NCI-H69 (cell line): ENCODE measurements at regions not wholly inside any gene's neighbourhood (a gene's known extent, or its start where the extent isn't known, plus 50 kb on each side); places are given as distances from the start of the nearest gene placed in this dataset.

Experiments used
- DNase-seq: peaks from one replicate; lab custom pipeline; 2025; lab: John Stamatoyannopoulos, UW

GRCh38 chr2:143954186-143954585, 565.7 kb downstream of the ZEB2 start:
- no peak for DNase-seq

GRCh38 chr2:143953451-143954030, 566.4 kb downstream of the ZEB2 start:
- DNase-seq = no peak

- DNase-seq = no peak
These were observed 567.4 kb downstream of the ZEB2 start for GRCh38 chr2:143952536-143952935.

DNA sequence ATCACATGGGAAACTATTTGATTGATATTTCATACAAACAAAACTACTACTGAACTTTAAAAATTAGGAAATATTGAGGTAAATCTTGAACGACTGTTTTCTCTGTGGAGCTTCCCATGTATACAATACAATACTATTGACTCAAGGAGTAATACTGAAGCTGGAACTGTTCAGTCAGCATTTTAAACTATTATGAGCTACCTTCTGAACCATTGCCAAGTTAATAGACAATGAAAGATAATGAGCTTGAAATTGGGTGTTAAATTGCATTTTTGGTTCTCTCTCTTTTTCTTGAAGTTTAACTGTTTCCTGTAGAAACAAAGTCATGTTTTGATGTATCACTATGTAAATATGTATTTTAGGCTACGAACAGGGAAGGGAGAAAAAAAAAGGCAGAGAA, 569.2 kb downstream of the ZEB2 start:
- peak; percentile 18 for DNase-seq

- no peak for DNase-seq
These were observed 570.6 kb downstream of the ZEB2 start for GRCh38 chr2:143949121-143949848.

- DNase-seq = no peak
These were observed 571.2 kb downstream of the ZEB2 start for GRCh38 chr2:143948710-143949109.

- DNase-seq = no peak
These were observed 573.2 kb downstream of the ZEB2 start for GRCh38 chr2:143946436-143947391.

DNA sequence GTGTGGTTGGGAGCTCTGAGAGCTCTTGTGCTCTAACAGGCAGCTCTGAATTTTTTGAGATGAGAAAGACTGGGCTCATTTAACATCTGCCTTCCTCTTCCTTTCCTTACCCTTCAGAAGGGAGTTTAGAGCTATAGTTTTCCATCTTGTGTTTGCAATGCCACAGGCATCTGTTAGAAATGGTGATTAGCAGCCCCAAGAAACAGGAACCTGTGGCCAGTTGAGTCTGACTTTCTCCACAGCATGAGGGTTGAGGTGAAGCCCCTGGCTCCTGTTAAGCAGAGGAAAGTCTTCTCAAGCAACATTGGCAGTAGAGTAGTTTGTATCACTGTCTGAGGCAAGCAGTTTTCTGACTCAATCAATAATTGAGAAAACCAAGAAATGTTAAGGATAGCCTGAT, 577.4 kb downstream of the ZEB2 start:
- DNase-seq = no peak

- DNase-seq = no peak
These were observed 579.2 kb downstream of the ZEB2 start for GRCh38 chr2:143940720-143941119.

GRCh38 chr2:143939626-143940330, 580.1 kb downstream of the ZEB2 start:
- DNase-seq = peak; percentile 1

DNA sequence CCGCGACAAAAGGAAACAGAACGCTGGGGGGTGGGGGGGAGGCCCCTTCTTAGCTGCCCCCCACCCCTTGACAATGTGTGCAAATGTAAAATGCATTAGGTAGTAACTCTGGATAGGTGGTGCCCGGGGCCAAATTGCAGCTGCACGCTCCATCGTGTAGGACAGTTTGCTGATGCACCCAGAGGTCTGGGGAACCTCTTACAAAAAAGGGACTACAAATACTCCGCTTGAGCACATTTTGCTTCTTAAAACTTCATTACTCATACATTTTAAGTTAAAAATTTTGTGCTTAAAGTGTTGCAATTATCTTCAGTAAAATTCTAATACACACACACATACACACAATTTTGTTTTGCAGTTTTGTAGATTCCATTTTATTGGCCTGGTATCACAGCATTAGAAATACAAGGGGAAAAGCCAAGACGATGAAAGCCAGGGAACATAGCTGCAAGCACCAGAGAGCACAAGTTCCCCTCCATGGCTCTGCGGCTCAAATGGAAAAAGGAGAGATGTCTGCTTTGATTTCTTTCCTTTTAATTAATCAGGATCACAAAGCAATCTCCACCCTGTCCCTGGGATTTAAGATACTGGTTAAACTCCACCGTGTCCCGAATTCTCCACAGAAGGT, 582.1 kb downstream of the ZEB2 start:
- DNase-seq = peak; percentile 28

- DNase-seq = peak; percentile 65
These were observed 582.8 kb downstream of the ZEB2 start for GRCh38 chr2:143936848-143937722.

DNA sequence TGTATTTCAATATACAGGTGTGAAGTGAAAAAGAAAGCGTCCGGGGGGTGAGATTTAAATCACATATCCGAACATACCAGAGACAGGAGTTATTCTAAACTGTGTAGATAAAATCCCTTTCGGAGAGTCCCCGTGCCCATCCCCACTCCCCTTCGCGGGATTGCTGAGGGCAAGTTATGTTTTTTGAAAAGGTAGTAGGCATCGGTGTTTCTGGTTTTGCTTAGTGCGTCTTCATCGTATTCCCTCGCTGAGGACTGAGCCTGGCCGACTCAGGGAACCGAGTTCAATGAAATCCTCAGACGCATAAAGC, 583.4 kb downstream of the ZEB2 start:
- peak; percentile 23 for DNase-seq

GRCh38 chr2:143935482-143935752, 584.5 kb downstream of the ZEB2 start:
- no peak for DNase-seq

DNA sequence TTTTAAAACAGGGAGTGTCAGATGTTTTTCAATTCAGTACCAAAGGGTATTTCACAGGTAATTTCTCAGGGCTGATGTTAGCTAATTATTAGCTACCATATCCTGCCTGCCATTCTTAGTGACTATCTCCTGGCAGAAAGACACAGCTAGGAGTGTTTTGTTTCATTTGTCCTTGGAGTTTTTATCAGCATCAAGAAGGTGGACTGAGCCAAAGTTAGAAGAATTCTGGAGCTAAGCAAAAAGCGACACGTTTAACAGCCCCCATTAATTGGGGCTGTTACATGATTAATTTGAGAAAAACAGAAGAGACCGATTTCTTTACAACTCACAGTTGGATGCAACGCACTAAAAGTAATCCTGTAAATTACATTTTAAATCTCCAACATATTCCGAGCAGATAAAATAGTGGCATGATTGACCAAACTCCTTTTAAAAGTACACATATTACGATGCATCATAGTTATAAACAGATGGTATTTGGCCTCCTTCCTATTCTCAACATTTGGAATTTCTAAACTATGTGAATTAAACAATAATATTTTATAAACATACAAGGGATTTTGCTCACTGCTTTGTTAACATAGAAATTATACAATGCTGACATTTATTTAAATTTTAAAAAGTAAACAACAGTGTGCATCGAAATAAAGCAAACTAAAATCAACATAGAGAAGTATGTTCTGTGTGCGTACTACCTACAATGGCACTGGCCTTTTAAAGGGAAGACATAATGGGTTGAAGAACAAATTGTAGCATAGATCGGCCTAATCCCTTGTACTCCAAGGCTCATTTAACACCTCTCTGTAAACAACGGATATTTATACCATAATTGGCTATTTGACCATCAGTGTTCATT, 585.1 kb downstream of the ZEB2 start:
- DNase-seq = peak; percentile 84

DNA sequence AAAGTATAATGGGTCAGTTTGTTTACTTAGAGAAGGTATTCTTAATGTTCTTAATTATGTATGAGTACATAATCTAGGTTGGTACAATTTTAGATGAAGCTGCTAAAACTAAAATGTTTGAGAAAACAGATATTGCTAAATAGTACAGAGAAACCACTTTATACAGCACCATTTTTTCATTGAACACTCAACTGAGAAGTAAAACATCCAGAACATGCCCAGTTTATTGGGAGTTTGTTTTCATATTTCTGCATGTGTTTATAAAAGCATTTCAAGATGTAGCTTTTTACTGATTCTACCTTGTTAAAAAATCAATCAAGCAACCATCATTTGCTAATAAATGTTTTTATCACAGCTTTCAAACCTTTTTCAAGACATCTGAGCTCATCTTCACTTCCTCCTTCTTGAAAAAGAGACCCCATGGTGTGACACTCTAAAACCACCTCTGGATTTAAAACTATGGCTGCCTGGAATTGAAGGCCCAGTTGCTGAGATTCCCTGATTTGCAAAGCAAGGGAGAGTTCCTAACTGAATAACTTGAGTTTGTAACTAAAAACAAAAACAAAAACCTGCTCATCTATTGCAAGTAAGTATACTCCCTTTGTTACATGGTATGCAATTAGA, 585.9 kb downstream of the ZEB2 start:
- DNase-seq = no peak

DNA sequence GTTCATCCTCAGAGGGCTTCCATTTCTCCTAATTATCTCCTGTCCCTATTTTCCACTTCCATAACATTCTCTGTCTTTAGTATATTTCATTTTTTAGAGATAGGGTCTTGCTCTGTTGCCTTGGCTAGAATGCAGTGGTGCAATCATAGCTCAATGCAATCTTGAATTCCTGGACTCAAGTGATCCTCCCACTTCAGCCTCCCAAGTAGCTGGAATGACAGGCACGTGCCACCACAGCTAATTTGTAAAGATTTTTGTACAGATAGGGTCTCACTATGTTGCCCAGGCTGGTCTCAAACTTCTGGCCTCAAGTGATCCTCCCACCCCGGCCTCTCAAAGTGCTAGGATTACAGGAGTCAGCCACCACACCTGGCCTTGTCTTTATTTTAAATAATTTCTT, 589.0 kb downstream of the ZEB2 start:
- no peak for DNase-seq

- DNase-seq = no peak
These were observed 591.3 kb downstream of the ZEB2 start for GRCh38 chr2:143928613-143929012.

GRCh38 chr2:143928184-143928583, 591.7 kb downstream of the ZEB2 start:
- DNase-seq = no peak

GRCh38 chr2:143926736-143927135, 593.2 kb downstream of the ZEB2 start:
- no peak for DNase-seq
